Right renal cortex interstitium (tissue), 3 donors: ENCODE measurements at regions not wholly inside any gene's neighbourhood (a gene's known extent, or its start where the extent isn't known, plus 50 kb on each side); places are given as distances from the start of the nearest gene placed in this dataset.

Source experiments
- DNase-seq, 3 donors: peaks; one replicate each; pipeline ENCODE4 v3.0.0-alpha.2; 2013; ENCODE audit warnings: low read depth in 3 of 3, low spot score in 2 of 3

DNA sequence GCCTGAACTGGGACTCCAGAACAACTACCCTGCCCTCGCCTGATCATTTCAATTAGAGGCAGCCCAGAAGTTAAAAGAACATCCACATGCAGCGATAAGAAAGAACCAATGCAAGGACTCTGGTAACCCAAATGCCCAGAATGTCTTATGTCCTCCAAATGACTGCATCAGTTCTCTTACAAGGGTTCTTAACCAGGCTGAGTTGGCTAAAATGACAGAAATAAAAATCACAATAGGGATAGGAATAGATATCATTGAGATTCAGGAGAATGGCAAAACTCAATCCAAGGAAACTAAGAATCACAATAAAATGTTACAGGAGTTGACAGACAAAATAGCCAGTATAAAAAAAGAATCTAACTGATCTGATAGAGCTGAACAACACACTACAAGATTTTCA, 80.1 kb upstream of the PTGFR start:
- no peak for DNase-seq

DNA sequence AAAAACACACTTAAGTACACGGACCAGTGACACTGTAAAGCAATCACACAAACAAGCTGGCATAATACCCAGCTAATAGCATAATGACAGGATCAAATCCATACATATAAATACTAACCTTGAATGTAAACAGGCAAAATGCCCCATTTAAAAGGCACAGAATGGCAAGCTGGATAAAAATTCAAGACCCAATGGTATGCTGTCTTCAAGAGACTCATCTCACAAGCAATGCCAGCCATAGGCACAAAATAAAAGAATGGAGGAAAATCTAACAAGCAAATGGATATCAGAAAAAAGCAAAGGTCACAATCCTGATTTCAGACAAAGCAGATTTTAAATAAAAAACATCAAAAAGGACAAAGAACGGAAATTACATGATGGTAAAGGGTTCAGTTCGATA, 79.1 kb upstream of the PTGFR start:
- no peak for DNase-seq

DNA sequence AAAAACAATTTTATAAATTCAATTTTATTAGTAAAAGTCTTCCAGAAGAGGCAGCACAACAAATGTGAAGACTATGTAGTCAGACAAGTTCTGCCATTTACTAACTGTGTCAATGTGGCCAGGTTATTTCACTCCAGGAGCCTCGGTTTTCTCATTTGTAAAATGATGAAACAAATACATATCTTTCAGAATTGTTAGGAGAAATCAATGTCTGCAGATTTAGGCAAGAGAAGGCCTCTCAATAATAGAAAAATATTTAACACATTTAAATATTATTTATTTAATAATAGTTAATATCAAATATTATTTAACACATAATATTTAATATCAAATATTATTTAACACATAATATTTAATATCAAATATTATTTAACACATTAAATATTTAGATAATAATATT, 75.6 kb upstream of the PTGFR start:
- DNase-seq = no peak

- DNase-seq = no peak
These were observed 71.5 kb upstream of the PTGFR start for GRCh38 chr1:78419309-78419708.

DNA sequence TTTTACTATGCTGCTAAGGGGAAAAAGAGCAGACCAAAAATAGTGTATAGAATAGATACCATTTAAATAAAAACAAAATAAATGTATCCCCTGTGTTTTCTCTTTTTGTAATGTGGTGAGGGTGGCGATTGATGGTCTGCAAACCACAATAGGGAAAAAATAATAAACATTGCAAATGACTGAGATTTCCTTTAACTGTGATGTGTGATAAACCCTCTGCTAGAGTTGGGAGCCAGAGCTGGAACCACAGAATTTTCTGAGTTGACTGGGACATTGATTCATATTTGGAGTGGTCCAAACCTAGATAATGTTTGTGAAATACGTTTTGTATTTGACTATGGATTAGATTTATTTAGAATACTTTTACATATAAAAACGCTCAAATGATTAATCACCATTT, 70.6 kb upstream of the PTGFR start:
- no peak for DNase-seq

DNA sequence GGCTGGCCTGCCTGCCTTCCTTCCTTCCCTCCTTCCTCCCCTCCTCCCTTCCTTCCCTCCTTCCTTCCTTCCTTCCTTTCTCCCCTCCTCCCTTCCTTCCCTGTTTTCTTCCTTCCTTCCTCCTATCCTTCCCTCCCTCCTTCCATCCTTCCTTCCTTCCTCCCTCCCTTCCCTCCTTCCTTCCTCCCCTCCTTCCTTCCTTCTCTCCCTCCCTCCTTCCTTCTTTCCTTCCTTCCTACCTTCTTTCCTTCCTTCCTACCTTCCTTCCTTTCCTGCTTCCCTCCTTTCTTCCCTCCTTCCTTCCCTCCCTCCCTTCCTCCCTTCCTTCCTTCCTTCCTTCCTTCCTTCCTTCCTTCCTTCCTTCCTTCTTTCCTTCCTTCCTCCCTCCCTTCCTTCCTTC, 70.1 kb upstream of the PTGFR start:
- no peak for DNase-seq

- no peak for DNase-seq
These were observed 66.1 kb upstream of the PTGFR start for GRCh38 chr1:78424720-78425119.

DNA sequence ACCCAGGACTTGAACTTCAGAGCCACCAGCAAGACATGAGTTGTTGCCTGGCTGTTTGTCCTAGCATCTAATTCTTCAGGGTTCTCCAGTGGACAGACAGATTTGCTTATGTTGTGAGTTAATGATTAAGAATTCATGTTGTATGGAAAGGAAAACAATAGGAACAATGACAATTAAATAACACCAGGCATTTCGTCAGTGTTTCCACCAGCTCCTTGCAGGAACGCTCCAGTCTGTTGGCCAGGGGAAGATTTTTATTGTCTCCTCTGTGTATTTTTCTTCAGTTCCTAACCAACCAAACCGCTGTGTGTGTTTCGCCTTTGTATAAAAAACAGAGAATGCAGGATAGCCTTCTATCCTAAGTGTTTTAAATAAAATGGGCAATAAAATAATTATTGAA, 64.4 kb upstream of the PTGFR start:
- DNase-seq = no peak

DNA sequence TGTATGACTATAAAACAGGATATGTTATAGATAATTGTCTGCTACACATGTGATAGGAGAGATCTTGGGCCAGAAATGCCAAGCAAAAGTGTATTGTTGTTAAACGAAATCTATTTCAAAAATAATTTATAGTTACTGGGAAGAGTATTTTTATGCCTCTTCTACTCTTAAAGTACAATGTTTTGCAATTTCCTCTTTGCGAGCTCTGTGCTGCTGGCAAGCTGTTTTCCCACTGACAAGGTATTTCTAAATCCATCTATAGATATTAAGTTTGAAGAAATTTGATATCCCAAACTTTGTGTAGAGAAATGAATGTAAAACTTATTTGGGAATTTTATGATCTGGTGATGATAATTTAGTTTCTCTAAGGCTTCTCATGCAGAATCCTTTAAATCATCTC, 63.3 kb upstream of the PTGFR start:
- DNase-seq = no peak

DNA sequence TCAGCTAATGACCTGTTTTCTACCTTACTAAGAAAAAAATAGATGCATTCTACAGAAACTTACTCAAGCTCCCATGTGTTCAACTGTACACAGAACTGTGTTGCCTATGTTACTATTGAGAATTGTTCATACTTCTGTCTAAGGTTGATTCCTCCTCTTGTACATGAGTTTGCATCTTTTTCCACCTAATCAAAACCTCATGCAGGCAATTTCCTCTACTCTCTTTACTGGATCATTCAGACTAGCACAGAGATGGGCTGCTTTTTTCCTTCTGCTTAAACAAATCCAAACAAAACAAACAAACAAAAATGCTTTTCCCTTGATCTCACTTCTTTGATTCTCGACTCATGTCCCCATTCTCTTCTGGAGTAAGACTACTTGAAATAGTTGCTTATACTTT, 58.8 kb upstream of the PTGFR start:
- DNase-seq = no peak

DNA sequence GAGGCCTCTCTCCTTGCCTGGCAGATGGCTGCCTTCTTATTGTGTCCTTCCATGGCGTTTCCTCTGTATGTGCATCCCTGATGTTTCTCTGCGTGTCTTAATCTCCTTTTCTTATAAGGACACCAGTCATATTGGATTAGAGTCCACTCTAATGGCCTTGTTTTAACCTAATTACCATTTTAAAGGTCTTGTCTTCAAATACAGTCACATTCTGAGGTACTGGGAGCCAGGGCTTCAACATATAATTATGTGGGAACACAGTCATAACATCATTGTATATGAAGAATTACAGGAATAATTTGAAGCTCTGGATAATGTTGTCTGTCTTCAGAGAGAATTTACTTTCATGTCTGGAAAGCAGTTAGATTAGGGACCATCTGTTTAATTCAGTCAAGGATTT, 56.4 kb upstream of the PTGFR start:
- DNase-seq = no peak

DNA sequence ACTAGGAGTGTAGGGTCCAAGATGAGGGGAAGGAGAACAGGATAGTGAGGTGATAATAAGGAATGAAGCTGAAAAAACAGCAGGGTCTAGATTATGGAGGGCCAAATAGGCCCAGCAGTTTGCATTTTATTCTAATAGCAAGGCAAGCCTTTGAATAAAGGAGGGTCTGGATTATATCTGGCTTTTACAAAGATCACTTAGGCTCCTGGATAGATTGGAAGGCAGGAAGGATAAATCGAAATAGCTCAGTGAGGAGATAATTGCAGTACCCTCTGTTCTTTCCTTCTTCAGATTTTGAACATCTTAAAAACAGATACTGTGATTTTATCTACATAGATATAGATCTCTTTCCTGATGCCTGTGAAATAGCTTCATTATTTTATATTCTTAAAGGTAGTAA, 53.8 kb upstream of the PTGFR start:
- no peak for DNase-seq

DNA sequence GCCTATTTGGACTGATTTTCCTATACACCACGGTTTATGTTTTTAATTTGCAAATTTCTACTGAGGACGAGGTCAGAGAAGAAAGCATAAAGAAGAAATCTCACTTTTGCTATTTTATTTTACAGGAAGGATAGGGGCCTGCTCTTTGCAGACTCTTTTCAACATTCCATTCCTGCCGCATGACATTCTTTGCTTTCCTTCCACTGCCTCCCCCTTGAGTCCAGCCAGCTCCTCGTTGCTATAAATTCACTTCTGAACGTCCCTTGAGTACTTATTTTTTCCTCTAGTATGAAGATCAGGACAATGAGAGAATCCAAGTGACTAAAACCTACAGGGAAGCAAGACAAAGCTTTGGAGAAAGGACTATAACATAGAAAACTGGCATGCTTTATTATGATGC, 53.4 kb upstream of the PTGFR start:
- no peak for DNase-seq

GRCh38 chr1:78437941-78438340, 52.8 kb upstream of the PTGFR start:
- no peak for DNase-seq

DNA sequence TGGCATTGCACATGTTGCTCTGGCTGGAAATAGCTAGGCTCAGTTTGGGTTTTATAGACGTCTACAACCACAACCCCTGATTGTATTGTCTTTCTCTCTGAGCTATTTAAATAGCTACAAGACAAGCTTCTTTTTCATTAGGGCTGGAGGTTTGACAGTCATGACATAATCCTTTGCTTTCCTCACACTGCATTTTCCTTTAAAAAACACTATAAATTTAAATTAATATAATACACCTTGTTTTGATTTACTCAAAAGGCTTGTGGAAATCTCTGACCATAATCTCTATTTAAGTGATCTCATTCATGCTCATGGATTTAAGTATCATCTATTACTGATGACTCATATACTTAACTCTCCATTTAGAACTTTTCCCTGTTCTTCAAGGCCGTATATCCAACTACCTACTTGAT, 50.4 kb upstream of the PTGFR start:
- DNase-seq = no peak
